Inferior parietal cortex (tissue), 1 donor: ENCODE measurements at regions not wholly inside any gene's neighbourhood (a gene's known extent, or its start where the extent isn't known, plus 50 kb on each side); places are given as distances from the start of the nearest gene placed in this dataset.
"Not testable (repeated sequence)": the region's sequence is repeated elsewhere in the genome, so short reads cannot be mapped to it uniquely, and the experiment has no call there.

Source experiments
- DNase-seq: peaks from one replicate; pipeline ENCODE4 v3.0.0-alpha.2; 2016; ENCODE audit errors: extremely low spot score

- no peak for DNase-seq
These were observed 167.9 kb downstream of the HAO1 start for GRCh38 chr20:7772371-7772770.

GRCh38 chr20:7773511-7773910 is 166.7 kb downstream of the HAO1 start:
- no peak for DNase-seq

GRCh38 chr20:7775072-7775471 is 165.2 kb downstream of the HAO1 start:
- DNase-seq, result no peak

- no peak for DNase-seq
These were observed 164.1 kb downstream of the HAO1 start for GRCh38 chr20:7776148-7776547.

GRCh38 chr20:7790189-7790588 is 150.1 kb downstream of the HAO1 start:
- no peak for DNase-seq

GRCh38 chr20:7792150-7792869 is 147.9 kb downstream of the HAO1 start:
- no peak for DNase-seq

GRCh38 chr20:7798176-7798575 is 142.1 kb downstream of the HAO1 start:
- DNase-seq, result no peak

GRCh38 chr20:7799862-7800261 is 140.4 kb downstream of the HAO1 start:
- DNase-seq, result no peak

- DNase-seq, result not testable (repeated sequence)
These were observed 136.7 kb downstream of the HAO1 start for GRCh38 chr20:7803411-7804151.

- DNase-seq, result no peak
These were observed 133.4 kb downstream of the HAO1 start for GRCh38 chr20:7806831-7807230.

- DNase-seq, result no peak
These were observed 123.0 kb downstream of the HAO1 start for GRCh38 chr20:7817286-7817685.

- DNase-seq, result no peak
These were observed 121.8 kb downstream of the HAO1 start for GRCh38 chr20:7818477-7818876.

- DNase-seq, result no peak
These were observed 119.4 kb downstream of the HAO1 start for GRCh38 chr20:7820897-7821296.

GRCh38 chr20:7822772-7823171 is 117.5 kb downstream of the HAO1 start:
- no peak for DNase-seq

GRCh38 chr20:7828437-7828836 is 111.8 kb downstream of the HAO1 start:
- no peak for DNase-seq

- DNase-seq, result no peak
These were observed 111.2 kb downstream of the HAO1 start for GRCh38 chr20:7829031-7829430.

- DNase-seq, result no peak
These were observed 110.5 kb downstream of the HAO1 start for GRCh38 chr20:7829776-7830175.
